ENCODE measurements at regions not wholly inside any gene's neighbourhood (a gene's known extent, or its start where the extent isn't known, plus 50 kb on each side); places are given as distances from the start of the nearest gene placed in this dataset.

GRCh38 chr3:28649266-28649665 is 300.6 kb upstream of the AZI2 start:
- no peak for DNase-seq

- DNase-seq, result no peak
Observed at GRCh38 chr3:28651159-28651558, 302.5 kb upstream of the AZI2 start.

- no peak for DNase-seq
Observed at GRCh38 chr3:28664123-28664522, 315.5 kb upstream of the AZI2 start.

GRCh38 chr3:28667646-28668621 is 319.3 kb upstream of the AZI2 start:
- DNase-seq, result peak; percentile 56

GRCh38 chr3:28669870-28670269 is 321.2 kb upstream of the AZI2 start:
- no peak for DNase-seq

GRCh38 chr3:28672406-28672805 is 323.8 kb upstream of the AZI2 start:
- DNase-seq, result no peak

- DNase-seq, result no peak
Observed at GRCh38 chr3:28673446-28673845, 324.8 kb upstream of the AZI2 start.

GRCh38 chr3:28674212-28674611 is 325.6 kb upstream of the AZI2 start:
- no peak for DNase-seq

- DNase-seq, result no peak
Observed at GRCh38 chr3:28677581-28677980, 329.0 kb upstream of the AZI2 start.

GRCh38 chr3:28678086-28678485 is 329.5 kb upstream of the AZI2 start:
- no peak for DNase-seq

GRCh38 chr3:28680050-28680449 is 331.4 kb upstream of the AZI2 start:
- DNase-seq, result no peak

GRCh38 chr3:28682121-28682520 is 333.5 kb upstream of the AZI2 start:
- DNase-seq, result no peak

GRCh38 chr3:28690176-28690575 is 341.6 kb upstream of the AZI2 start:
- DNase-seq, result no peak

GRCh38 chr3:28698706-28699105 is 350.1 kb upstream of the AZI2 start:
- DNase-seq, result no peak

- DNase-seq, result no peak
Observed at GRCh38 chr3:28699283-28699682, 350.7 kb upstream of the AZI2 start.

GRCh38 chr3:28700728-28701127 is 352.1 kb upstream of the AZI2 start:
- DNase-seq, result no peak

GRCh38 chr3:28703843-28704242 is 355.2 kb upstream of the AZI2 start:
- no peak for DNase-seq

- DNase-seq, result no peak
Observed at GRCh38 chr3:28711293-28711692, 362.7 kb upstream of the AZI2 start.

- DNase-seq, result no peak
Observed at GRCh38 chr3:28716939-28717338, 368.3 kb upstream of the AZI2 start.

- no peak for DNase-seq
Observed at GRCh38 chr3:28718074-28718849, 369.6 kb upstream of the AZI2 start.

- DNase-seq, result no peak
Observed at GRCh38 chr3:28726840-28727239, 378.2 kb upstream of the AZI2 start.

GRCh38 chr3:28727307-28727706 is 378.7 kb upstream of the AZI2 start:
- DNase-seq, result no peak

GRCh38 chr3:28738425-28738824 is 389.8 kb upstream of the AZI2 start:
- no peak for DNase-seq

- DNase-seq, result no peak
Observed at GRCh38 chr3:28739647-28740046, 391.0 kb upstream of the AZI2 start.

Data from left hindlimb (tissue), 1 donor.